Fibroblast of skin of back (primary cell): ENCODE measurements at regions not wholly inside any gene's neighbourhood (a gene's known extent, or its start where the extent isn't known, plus 50 kb on each side); places are given as distances from the start of the nearest gene placed in this dataset.
"Not testable (repeated sequence)": the region's sequence is repeated elsewhere in the genome, so short reads cannot be mapped to it uniquely, and the experiment has no call there.

Source experiments
- DNase-seq: peaks from one replicate; pipeline ENCODE4 v3.0.0-alpha.2; 2013

DNA sequence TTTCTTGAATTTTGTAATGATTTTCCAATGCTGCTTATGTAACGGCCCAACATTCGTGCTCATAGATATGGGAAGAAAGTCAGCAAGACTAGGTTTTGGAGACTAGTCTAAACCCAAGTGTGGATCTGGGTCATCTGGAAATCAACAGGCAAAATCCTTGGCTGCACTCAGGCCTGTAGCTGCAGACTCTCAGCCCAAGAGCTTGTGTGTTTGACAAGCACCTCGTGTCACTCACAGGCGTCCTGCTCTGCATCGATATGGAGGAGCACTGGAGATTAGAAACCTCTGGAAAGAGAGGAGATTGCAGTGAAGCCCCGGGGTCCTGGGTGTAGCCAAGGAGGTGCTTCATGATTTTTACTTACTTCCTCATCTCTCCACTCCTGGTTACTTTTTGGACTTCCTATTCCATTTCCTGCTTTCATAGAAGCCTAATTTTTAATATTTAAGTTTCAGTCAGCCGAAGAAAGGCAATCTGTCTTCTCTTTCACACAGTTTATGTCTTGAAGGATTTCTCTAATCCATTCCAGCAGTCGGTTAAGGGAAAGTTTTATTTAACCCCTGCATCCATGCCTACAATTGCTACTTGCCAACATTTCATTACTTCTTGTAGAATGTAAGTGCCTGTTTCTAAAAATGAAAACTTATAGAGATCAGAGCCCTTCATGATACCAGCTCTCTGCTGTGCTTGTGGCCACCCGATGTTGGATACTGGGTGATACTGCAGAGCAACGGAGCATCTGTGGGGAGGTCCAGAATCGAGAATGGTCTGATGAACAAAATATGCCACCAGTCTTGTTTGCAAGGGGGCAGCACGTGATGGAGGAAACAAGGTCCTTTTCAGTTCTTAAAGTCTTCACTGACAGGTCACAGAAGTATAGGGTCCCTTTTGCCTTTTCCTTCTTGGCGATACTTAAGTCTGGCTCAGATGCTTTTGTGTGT is 296.3 kb downstream of the QKI start:
- DNase-seq, result no peak

GRCh38 chr6:163709693-163710092 is 295.2 kb downstream of the QKI start:
- no peak for DNase-seq

GRCh38 chr6:163709255-163709654 is 294.7 kb downstream of the QKI start:
- no peak for DNase-seq

- DNase-seq, result no peak
These were observed 293.9 kb downstream of the QKI start for GRCh38 chr6:163708466-163708865.

- no peak for DNase-seq
These were observed 293.2 kb downstream of the QKI start for GRCh38 chr6:163707387-163708355.

DNA sequence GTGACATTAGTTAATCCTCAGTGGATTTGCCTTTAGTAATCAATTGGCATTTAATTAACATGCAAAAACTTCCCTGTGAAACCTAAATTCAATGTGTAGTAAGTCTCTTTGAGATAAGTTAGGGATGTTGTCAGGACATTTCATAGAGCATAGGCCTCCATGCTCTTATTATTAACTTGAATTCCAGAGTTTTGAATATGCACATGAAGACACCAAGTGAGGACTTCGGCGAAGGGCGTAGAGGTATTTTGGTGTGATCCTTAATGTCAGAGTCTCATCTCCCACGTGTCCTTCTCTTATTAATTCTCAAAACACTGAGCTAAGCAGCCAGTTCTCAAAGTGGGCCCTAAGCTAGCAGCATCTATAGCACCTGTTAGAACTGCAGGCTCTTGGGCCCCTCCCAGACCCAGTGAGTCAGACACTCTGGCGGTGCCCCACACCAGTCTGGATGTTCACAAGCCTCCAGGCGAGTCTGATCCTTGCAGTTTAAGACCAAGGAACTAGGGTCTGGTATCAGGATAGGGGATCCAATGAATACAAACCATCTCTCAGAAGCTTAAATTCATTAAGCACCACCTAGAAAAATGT is 292.1 kb downstream of the QKI start:
- no peak for DNase-seq

DNA sequence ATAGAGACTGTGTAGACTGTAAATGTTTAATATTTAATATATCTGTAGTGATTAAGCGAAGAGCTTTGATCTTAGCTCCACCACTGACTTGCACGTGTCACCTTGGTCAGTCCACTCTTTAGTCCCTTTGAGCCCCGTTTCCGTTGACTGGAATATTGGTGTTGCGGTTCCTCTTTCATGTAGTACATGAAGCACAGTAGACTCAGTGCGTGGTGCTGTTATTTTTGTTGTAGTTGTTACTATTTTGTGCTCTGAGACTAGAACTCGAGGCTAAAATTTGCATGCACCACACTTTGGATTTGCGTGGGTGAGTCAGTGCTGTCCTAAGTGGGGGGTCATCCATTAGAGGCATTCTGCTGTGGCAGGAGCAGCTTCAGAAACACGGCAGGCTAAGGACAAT is 291.4 kb downstream of the QKI start:
- no peak for DNase-seq

GRCh38 chr6:163702736-163703135 is 288.2 kb downstream of the QKI start:
- no peak for DNase-seq

DNA sequence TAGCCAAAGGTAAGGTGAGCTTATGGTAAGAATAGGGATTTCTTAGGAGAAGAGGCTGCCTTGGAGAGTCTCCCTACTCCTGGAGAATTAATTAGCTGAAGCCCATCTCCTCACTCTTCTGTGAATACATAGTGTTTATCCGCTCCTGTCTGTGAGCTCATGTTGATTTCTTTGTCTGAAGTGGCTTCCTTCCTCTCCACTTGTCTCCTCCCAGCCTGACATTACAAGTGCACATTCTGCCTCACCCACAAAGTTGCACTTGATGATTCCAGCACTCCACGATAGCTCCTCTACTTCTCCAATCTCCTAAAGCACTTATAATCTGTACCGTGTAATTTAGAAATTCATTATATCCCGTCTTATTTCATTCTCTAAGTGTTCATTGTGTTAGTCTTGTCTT is 287.2 kb downstream of the QKI start:
- DNase-seq, result no peak

DNA sequence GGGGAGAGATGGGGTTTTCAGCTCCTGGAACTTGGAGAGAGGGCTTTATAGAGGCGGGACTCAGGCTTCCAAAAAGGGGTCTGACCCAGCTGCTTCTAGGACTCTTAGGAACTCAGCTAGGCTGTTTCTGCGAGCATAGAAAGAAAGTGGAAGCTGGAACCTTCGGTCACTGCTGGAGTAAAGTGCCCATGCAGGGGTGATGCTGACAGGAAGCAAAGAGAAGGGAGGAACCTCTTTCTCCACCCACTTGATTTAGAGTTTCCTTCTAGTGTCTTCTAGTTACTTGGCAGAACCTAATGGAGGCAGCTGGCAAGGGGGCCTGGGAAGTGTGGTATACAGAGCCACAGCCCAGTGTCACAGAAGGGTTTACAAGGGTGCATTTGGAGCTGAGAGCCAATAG is 283.6 kb downstream of the QKI start:
- no peak for DNase-seq

DNA sequence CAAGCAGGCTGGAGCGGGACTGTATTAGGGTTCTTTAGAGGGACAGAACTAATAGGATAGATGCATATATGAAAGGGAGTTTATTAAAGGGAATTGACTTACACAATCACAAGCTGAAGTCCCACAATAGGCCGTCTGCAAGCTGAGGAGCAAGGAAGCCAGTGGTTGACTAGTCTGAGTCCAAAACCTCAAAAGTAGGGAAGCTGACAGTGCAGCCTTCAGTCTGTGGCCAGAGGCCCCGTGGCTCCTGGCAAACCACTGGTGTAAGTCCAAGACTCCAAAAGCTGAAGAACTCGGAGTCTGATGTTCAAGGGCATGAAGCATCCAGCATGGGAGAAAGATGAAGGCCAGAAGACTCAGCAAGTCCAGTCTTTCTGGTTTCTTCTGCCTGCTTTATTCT is 281.8 kb downstream of the QKI start:
- DNase-seq, result not testable (repeated sequence)

- DNase-seq, result no peak
These were observed 280.9 kb downstream of the QKI start for GRCh38 chr6:163695414-163695864.

GRCh38 chr6:163694988-163695398 is 280.5 kb downstream of the QKI start:
- no peak for DNase-seq

DNA sequence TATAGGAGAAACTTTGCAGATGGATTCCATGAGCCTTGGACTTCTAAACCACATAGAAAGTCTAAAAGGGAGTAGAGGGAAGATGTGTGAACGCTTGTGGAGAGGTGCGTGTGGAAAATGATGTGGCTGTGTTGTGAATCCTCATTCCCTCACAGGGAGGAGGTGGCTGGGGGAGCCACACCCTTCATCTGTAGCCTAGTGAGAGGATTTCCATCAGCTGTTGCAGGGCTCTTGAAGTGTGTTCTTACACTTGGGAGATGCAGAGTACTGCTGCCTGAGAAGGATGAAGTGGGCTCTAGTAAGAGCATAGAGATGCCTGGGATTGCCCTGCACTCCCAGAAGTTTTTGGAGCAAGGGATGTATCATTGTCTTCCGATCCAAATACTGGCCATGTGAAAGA is 279.6 kb downstream of the QKI start:
- no peak for DNase-seq

DNA sequence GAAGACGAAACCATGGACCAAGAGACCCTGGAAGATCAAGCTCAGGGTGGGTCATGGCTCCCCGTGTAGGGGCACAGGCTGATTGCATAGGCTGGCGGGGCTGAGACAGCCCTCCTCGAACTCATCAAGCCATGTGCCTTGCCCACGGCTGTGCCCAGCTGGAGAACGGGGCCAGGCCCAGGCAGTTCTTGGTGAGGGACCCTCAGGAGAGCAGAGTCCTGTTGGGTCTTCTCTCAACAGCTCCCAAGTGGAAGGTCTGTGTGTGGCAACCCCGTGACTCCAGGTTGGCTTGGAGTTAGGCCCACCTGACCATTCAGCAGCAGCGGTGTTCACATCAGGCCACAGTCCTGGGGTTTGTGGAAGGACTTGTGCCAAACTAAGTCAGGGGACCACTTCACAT is 276.5 kb downstream of the QKI start:
- no peak for DNase-seq

DNA sequence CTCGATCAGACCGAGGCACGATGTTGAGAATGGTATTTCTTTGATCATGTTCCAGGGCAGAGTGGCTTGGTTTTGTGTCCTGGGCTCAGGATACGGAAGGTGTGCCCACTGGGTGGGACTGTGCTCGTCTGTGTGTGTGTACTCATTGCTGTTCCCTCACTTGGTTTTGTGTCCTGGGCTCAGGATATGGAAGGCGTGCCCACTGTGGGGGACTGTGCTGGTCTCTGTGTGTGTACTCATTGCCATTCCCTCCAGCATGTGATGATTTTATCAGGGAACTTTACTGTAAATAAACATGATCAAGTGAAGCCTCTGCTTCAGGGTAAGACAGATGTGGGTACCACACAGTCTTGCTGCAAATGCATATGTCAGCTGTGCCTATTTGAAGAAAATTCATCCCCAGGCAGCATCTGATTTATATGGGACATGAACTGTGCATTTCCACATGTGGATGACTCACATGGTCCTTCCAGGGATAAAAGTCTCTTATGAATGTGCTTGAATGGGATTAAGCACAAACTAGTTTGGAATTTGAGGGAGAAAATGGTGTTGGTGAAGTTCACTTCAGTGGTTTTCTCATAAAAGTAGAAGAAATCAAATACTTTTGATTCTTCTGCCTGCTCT is 274.3 kb downstream of the QKI start:
- peak; percentile 35 for DNase-seq

- no peak for DNase-seq
These were observed 272.6 kb downstream of the QKI start for GRCh38 chr6:163687075-163687474.

DNA sequence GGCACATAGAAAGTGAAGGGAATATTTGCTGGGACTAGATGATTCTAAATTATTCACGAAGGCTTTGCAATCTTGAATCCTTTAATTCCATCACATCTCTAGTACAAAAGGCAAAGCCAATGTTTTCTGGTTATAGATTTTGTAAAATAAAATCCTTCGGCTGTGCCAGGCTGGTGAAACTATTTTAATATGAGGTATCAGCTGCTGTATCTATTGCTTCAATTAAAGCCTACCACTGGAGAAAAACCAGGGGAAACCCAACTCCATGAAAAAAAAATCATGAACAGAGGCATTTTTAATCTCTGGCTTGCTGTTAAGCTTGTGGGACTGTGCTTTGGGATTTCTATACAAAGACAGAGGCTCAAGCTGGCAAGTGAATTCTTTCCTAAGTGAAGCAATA is 271.8 kb downstream of the QKI start:
- DNase-seq, result no peak

DNA sequence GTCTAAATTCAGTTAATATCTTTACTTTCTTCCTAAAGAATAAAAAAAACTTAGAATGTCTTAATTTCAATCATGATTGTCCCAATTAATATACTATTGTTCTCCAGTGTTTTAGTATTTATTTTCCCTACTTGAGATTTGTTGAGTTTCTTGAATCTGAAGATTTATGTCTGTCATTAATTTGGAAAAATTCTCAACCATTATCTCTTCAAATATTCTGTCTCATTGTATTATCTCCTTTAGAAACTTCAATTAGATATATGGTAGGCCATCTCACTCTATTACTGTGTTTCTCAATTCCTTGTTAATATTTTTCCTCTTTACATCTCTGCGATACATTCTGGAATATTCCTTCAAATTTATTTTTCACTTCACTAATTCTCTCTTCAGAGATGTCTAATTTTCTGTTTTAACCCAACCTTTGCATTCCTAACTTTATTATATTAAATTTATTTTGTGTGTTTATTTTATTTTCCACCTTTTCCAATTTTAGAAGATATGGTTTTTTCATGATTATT is 268.6 kb downstream of the QKI start:
- no peak for DNase-seq

DNA sequence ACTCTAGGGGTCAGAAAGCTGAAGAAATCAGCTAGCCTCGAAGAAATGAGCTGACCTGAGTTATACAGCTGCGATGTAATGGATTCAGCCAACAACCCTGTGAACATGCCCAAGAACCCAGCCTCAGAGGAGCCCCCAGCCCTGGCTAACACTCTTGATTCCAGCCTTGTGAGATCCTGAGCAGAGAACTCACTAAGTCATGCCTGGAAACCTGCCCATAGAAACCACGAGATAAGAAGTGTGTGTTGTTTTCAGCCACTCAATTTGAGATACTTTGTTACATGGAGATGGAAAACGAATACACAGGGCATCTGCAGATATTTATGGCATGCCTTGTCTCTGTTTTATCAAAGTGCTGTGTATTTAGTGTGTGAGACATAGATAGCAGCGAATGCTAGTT is 265.2 kb downstream of the QKI start:
- DNase-seq, result peak; percentile 19

DNA sequence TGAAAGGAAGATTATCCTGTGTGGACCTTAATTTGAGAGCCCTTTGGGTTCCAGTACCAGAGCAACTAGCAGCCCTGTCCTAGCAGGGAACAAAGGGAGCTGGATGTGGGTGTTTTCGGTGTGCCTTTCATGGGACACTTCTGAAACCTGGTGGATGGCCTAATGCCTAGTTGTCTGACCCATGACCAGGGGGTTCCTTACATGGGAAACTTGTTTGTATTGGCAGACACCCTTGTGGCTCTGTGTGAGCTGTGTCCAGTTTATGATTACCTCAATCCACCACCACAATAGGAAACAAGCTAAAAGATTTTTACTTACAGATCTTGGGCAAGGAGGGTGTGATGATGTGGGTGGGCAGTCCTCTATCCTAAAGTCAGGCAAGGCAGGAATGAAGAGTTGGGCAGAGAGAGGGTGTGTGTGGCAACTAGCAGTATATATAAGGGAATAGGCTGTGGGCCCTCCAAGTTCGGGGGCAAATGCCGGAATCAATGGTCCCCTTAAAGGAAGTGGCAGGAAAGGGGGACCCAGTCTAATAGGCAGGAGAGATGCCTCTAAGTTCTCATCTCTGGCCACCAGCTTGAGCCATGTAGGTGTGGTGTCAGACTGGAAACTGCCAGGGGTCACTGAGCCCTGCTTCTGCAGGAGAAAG is 264.6 kb downstream of the QKI start:
- no peak for DNase-seq

GRCh38 chr6:163675611-163676010 is 261.1 kb downstream of the QKI start:
- DNase-seq, result no peak
